ENCODE measurements at regions not wholly inside any gene's neighbourhood (a gene's known extent, or its start where the extent isn't known, plus 50 kb on each side); places are given as distances from the start of the nearest gene placed in this dataset.

GRCh38 chrX:85627363-85627762, 247.9 kb upstream of the POF1B start:
- TF ChIP-seq, protein P1, sequence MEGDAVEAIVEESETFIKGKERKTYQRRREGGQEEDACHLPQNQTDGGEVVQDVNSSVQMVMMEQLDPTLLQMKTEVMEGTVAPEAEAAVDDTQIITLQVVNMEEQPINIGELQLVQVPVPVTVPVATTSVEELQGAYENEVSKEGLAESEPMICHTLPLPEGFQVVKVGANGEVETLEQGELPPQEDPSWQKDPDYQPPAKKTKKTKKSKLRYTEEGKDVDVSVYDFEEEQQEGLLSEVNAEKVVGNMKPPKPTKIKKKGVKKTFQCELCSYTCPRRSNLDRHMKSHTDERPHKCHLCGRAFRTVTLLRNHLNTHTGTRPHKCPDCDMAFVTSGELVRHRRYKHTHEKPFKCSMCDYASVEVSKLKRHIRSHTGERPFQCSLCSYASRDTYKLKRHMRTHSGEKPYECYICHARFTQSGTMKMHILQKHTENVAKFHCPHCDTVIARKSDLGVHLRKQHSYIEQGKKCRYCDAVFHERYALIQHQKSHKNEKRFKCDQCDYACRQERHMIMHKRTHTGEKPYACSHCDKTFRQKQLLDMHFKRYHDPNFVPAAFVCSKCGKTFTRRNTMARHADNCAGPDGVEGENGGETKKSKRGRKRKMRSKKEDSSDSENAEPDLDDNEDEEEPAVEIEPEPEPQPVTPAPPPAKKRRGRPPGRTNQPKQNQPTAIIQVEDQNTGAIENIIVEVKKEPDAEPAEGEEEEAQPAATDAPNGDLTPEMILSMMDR (IDR thresholded peaks at IDR 0.05 in 2 of 3, conservative IDR thresholded peaks at IDR 0.05 in 1 of 3; ENCODE audit: insufficient read depth in 2 of 3, low read depth in 1 of 3, low read length in 3 of 3) = peak in 2 of 3 experiments; percentile 25 to 40; a peak in 2 of 6 replicates
- TF ChIP-seq CBX5 (IDR thresholded peaks at IDR 0.05; ENCODE audit: borderline replicate concordance, low read depth) (no peak), CEBPB (tag; IDR thresholded peaks at IDR 0.05) (no peak), ESRRA (IDR thresholded peaks at IDR 0.05; ENCODE audit: borderline replicate concordance, low read depth) (no peak), ZSCAN29 (IDR thresholded peaks at IDR 0.05) (no peak), REST (IDR thresholded peaks at IDR 0.05; ENCODE audit: borderline replicate concordance) (no peak), REST (CRISPR knock-in tag; IDR thresholded peaks at IDR 0.05; ENCODE audit: low read depth) (no peak), FOS (IDR thresholded peaks at IDR 0.05; ENCODE audit: extremely low read depth, insufficient read length) (no peak), CHD1 (IDR thresholded peaks at IDR 0.05; ENCODE audit: low read length) (no peak), GTF2F1 (IDR thresholded peaks at IDR 0.05; ENCODE audit: low read depth, low read length) (no peak), MXI1 (IDR thresholded peaks at IDR 0.05; ENCODE audit: low read depth, low read length) (no peak), ETS2 (tag; IDR thresholded peaks at IDR 0.05; ENCODE audit: borderline replicate concordance, poor library complexity, severe bottlenecking) (no peak), ATF1 (CRISPR knock-in tag; IDR thresholded peaks at IDR 0.05) (no peak), ATF1 (tag; IDR thresholded peaks at IDR 0.05) (no peak), PHF8 (IDR thresholded peaks at IDR 0.05; ENCODE audit: borderline replicate concordance, low read length) (no peak)
- TF ChIP-seq, protein P2, sequence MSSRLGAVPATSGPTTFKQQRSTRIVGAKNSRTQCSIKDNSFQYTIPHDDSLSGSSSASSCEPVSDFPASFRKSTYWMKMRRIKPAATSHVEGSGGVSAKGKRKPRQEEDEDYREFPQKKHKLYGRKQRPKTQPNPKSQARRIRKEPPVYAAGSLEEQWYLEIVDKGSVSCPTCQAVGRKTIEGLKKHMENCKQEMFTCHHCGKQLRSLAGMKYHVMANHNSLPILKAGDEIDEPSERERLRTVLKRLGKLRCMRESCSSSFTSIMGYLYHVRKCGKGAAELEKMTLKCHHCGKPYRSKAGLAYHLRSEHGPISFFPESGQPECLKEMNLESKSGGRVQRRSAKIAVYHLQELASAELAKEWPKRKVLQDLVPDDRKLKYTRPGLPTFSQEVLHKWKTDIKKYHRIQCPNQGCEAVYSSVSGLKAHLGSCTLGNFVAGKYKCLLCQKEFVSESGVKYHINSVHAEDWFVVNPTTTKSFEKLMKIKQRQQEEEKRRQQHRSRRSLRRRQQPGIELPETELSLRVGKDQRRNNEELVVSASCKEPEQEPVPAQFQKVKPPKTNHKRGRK (tag; IDR thresholded peaks at IDR 0.05) = no peak

All from K562 (cell line).